Upper lobe of left lung (tissue), 6 donors: ENCODE measurements at regions not wholly inside any gene's neighbourhood (a gene's known extent, or its start where the extent isn't known, plus 50 kb on each side); places are given as distances from the start of the nearest gene placed in this dataset.

Experiments used
- ATAC-seq, 2 donors: fragments of 200-7000 bp; cut with Tn5 transposase; one replicate each; pipeline ENCODE4 v1.9.1; 2022; ENCODE audit warnings: mild to moderate bottlenecking in 2 of 2, moderate library complexity in 2 of 2; ENCODE audit not compliant: low FRiP score in 2 of 2
- DNase-seq, 2 donors: peaks; one replicate each; pipeline ENCODE4 v3.0.0-alpha.2; 2019 to 2020
- H3K27ac ChIP-seq, 4 donors: fragments of 200-600 bp; sonication (generic); one replicate each; pipeline ENCODE4 v1.5.1; 2016 to 2019
- H3K27me3 ChIP-seq, 4 donors: fragments of 200-600 bp; sonication (generic); one replicate each; pipeline ENCODE4 v1.5.1; 2017 to 2019
- H3K36me3 ChIP-seq, 4 donors: fragments of 200-600 bp; sonication (generic); one replicate each; pipeline ENCODE4 v1.5.1; 2016 to 2019
- H3K4me1 ChIP-seq, 4 donors: fragments of 200-600 bp; sonication (generic); one replicate each; pipeline ENCODE4 v1.5.1; 2018 to 2019
- H3K4me3 ChIP-seq, 4 donors: fragments of 200-600 bp; sonication (generic); one replicate each; pipeline ENCODE4 v1.5.1; 2017 to 2019; ENCODE audit warnings: mild to moderate bottlenecking in 2 of 4, moderate library complexity in 1 of 4
- H3K9me3 ChIP-seq, 4 donors: fragments of 200-600 bp; sonication (generic); one replicate each; pipeline ENCODE4 v1.5.1; 2018 to 2019
- CTCF ChIP-seq, 6 experiments: fragments of 450-650 bp in 4 of 6; fragments of 200-600 bp in 2 of 6; sonication (generic) in 2 of 6; IDR thresholded peaks; one replicate each; pipeline ENCODE4 v1.5.1; 2016 to 2019; ENCODE audit warnings: antibody characterized with exemption in 6 of 6
- EP300 ChIP-seq, 4 donors: sonication (generic); formaldehyde crosslinking; IDR thresholded peaks; one replicate each; pipeline ENCODE4 v1.5.1; 2017; ENCODE audit warnings: antibody characterized with exemption in 4 of 4, control low read depth in 2 of 4
- POLR2A ChIP-seq, 4 donors: fragments of 450-650 bp; IDR thresholded peaks; one replicate each; pipeline ENCODE4 v1.5.1; 2016 to 2017; ENCODE audit warnings: antibody characterized with exemption in 4 of 4, mild to moderate bottlenecking in 2 of 4
- POLR2AphosphoS5 ChIP-seq, 2 donors: sonication (generic); formaldehyde crosslinking; IDR thresholded peaks; one replicate each; pipeline ENCODE4 v1.5.1; 2017; ENCODE audit warnings: antibody characterized with exemption in 2 of 2
- WGBS, 2 donors: methylation state at CpG; one replicate each; pipeline ENCODE4 v1.1.5; 2017 to 2018; 5-methylcytosine and 5-hydroxymethylcytosine counted together
- donor health status: DM: no; HTN: no; CAD: no; lungs with moderate emphysema.
- donor health status: DM: no; HTN: yes; CAD: no; lungs with severe emphysema.

DNA sequence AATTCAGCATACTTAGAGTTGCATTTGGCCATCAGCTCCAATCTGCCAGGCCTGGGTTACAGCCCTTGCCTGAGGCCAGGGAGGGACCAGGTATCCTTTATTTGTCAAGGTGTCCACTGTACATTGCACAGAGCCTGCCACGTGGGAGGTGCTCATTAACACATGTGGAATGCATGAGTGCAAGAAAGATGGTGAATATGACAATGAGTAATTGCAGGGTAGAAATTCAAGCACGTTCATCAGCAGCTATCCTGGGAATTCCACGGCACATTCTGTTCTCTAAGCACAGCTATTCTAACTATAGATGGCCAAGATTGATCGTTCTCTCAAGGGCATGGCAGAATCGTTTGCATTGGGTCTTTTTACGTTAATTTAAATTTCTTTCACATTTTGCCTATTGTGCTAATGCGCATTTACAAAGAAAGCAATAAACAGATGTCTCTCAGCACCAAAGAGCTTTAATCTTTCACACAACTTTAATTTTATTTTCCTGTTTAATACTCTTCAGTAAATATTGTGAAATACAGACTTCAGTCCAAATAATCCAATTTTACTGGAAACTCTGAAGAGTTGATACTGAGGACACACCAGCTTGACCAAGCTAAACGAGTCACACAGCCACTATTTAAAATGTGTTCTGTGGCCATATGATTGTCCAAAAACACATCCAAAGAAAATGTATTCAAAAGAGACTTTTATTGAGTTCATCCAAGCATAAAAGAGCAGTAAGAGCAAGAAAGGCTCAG, 1025.7 kb upstream of the TMEM132C start:
- no peak for TF ChIP-seq POLR2AphosphoS5 (IDR thresholded peaks at IDR 0.05)
- H3K4me3 ChIP-seq = no peak overlapping the region
- ATAC-seq = no peak
- no peaks in the 10 kb centered on the region for H3K9me3 ChIP-seq
- 77 to 81% methylated on average over 8 of the region's 8 CpGs for WGBS, 2 donors
- H3K27me3 ChIP-seq = no peaks in the 10 kb centered on the region
- DNase-seq = no peak
- no peak overlapping the region for H3K27ac ChIP-seq
- H3K36me3 ChIP-seq = no peaks in the 10 kb centered on the region
- no peaks in the 10 kb centered on the region for H3K4me1 ChIP-seq

DNA sequence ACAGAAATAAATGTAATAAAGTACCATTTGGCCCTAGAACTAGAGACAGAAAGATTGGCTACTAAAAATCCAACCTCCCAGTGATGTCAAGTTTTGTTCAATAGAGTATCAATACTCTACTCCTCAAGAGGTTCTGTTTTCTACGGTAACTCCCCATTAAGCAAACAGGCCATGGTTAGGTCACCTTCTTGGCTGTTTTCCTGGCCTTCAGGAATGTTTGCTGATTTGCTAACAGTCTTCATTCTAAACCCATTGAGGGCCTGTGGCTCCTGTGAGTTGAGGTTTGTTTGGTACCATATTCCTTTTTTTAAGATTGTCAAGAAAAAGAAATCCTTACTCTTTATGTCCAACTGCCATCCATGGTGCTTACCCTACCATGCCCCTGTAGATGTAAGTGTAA, 1022.0 kb upstream of the TMEM132C start:
- no peak for ATAC-seq
- WGBS, 2 donors = 46 to 50% methylated on average over 1 of the region's 1 CpG
- Histone ChIP-seq H3K27me3 (no peaks in the 10 kb centered on the region), H3K36me3 (no peaks in the 10 kb centered on the region), H3K9me3 (no peaks in the 10 kb centered on the region), H3K4me3 (no peak overlapping the region), H3K27ac (no peak overlapping the region), H3K4me1 (no peaks in the 10 kb centered on the region)
- TF ChIP-seq POLR2A (IDR thresholded peaks at IDR 0.05) (no peak), EP300 (IDR thresholded peaks at IDR 0.05) (no peak), POLR2AphosphoS5 (IDR thresholded peaks at IDR 0.05) (no peak), CTCF (IDR thresholded peaks at IDR 0.05) (no peak)
- DNase-seq = peak in 1 of 2 donors; percentile 47

DNA sequence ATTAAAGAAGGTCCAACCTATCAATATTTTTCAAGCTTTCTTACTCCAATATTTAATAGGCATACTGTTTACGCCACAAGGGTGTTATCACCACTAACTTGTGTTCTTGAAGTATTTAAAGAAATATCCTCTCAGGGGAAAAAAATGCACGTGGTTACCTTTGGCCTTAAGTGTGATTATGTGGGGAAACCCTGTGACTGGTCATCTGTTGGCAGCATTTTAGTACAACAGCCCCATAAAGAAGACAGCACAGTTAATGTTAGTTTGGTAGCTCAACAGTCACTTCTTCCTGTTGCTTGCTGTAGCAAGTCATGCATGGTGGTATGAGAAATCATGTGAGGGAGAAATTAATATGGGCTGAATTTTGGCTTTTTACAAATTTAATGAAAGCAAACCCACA, 1021.5 kb upstream of the TMEM132C start:
- 52 to 62% methylated on average over 2 of the region's 2 CpGs for WGBS, 2 donors
- H3K4me1 ChIP-seq = no peaks in the 10 kb centered on the region

GRCh38 chr12:127247937-127248336, 1019.0 kb upstream of the TMEM132C start:
- 67 to 73% methylated on average over 4 of the region's 4 CpGs for WGBS, 2 donors
- no peak for DNase-seq
- Histone ChIP-seq H3K36me3 (no peaks in the 10 kb centered on the region), H3K4me1 (no peaks in the 10 kb centered on the region), H3K9me3 (no peaks in the 10 kb centered on the region), H3K27me3 (no peaks in the 10 kb centered on the region), H3K4me3 (no peak overlapping the region), H3K27ac (no peak overlapping the region)
- TF ChIP-seq EP300 (IDR thresholded peaks at IDR 0.05) (no peak), CTCF (IDR thresholded peaks at IDR 0.05) (no peak), POLR2A (IDR thresholded peaks at IDR 0.05) (no peak), POLR2AphosphoS5 (IDR thresholded peaks at IDR 0.05) (no peak)
- no peak for ATAC-seq

More for the DNA sequence above, 1021.5 kb upstream of the TMEM132C start:
- no peak for DNase-seq
- H3K36me3 ChIP-seq = no peaks in the 10 kb centered on the region
- H3K4me3 ChIP-seq = no peak overlapping the region
- TF ChIP-seq CTCF (IDR thresholded peaks at IDR 0.05) (no peak), EP300 (IDR thresholded peaks at IDR 0.05) (no peak), POLR2A (IDR thresholded peaks at IDR 0.05) (no peak), POLR2AphosphoS5 (IDR thresholded peaks at IDR 0.05) (no peak)
- ATAC-seq = no peak
- H3K9me3 ChIP-seq = no peaks in the 10 kb centered on the region
- no peaks in the 10 kb centered on the region for H3K27me3 ChIP-seq
- H3K27ac ChIP-seq = no peak overlapping the region

GRCh38 chr12:127249428-127249827, 1017.5 kb upstream of the TMEM132C start:
- no peak for TF ChIP-seq CTCF (IDR thresholded peaks at IDR 0.05)
- TF ChIP-seq EP300 (IDR thresholded peaks at IDR 0.05) = no peak
- no peak for TF ChIP-seq POLR2AphosphoS5 (IDR thresholded peaks at IDR 0.05)
- no peak for TF ChIP-seq POLR2A (IDR thresholded peaks at IDR 0.05)
- Histone ChIP-seq H3K9me3 (no peaks in the 10 kb centered on the region), H3K27ac (no peak overlapping the region), H3K4me3 (no peak overlapping the region), H3K36me3 (no peaks in the 10 kb centered on the region), H3K4me1 (no peaks in the 10 kb centered on the region), H3K27me3 (no peaks in the 10 kb centered on the region)
- no peak for ATAC-seq
- DNase-seq = no peak
- 55 to 71% methylated on average over 1 of the region's 1 CpG for WGBS, 2 donors
